Mesenchymal stem cell (in vitro differentiated cells and primary cell): ENCODE measurements at regions not wholly inside any gene's neighbourhood (a gene's known extent, or its start where the extent isn't known, plus 50 kb on each side); places are given as distances from the start of the nearest gene placed in this dataset.
"Not testable (repeated sequence)": the region's sequence is repeated elsewhere in the genome, so short reads cannot be mapped to it uniquely, and the experiment has no call there.

Experiments used
- DNase-seq: peaks from one replicate; pipeline ENCODE4 v3.0.0-alpha.2; 2013
- H2AFZ ChIP-seq: one replicate; pipeline ENCODE4 v1.6.1; 2013; ENCODE audit warnings: low read depth, mild to moderate bottlenecking, control low read depth, inconsistent platforms, low read length, moderate library complexity
- H2AK5ac ChIP-seq: 2 replicates; pipeline ENCODE4 v1.6.1; 2013; ENCODE audit warnings: low read length, moderate library complexity, mild to moderate bottlenecking, inconsistent platforms; ENCODE audit not compliant: severe bottlenecking
- H2BK120ac ChIP-seq: one replicate; pipeline ENCODE4 v1.6.1; 2013; ENCODE audit warnings: low read depth, mild to moderate bottlenecking, inconsistent platforms, low read length, moderate library complexity
- H2BK12ac ChIP-seq, 2 experiments: one replicate each; pipeline ENCODE4 v1.6.1; 2013; ENCODE audit warnings: inconsistent platforms in 2 of 2, low read length in 2 of 2, mild to moderate bottlenecking in 2 of 2, moderate library complexity in 2 of 2, control low read depth in 1 of 2
- H2BK15ac ChIP-seq: one replicate; pipeline ENCODE4 v1.6.1; 2013; ENCODE audit warnings: mild to moderate bottlenecking, low read depth, inconsistent platforms; ENCODE audit not compliant: poor library complexity, severe bottlenecking
- H2BK5ac ChIP-seq: 2 replicates; pipeline ENCODE4 v1.6.1; 2013; ENCODE audit warnings: low read depth, mild to moderate bottlenecking, low read length, control low read depth, inconsistent platforms; ENCODE audit not compliant: poor library complexity, severe bottlenecking
- H3K14ac ChIP-seq, 2 experiments: one replicate each; pipeline ENCODE4 v1.6.1; 2013; ENCODE audit warnings: inconsistent platforms in 2 of 2, low read length in 2 of 2, control low read depth in 1 of 2, mild to moderate bottlenecking in 1 of 2, moderate library complexity in 1 of 2
- H3K18ac ChIP-seq, 2 experiments: one replicate each; pipeline ENCODE4 v1.6.1; 2013; ENCODE audit warnings: inconsistent platforms in 2 of 2, low read length in 2 of 2, control low read depth in 1 of 2, low read depth in 1 of 2, mild to moderate bottlenecking in 1 of 2
- H3K23ac ChIP-seq, 2 experiments: one replicate each; pipeline ENCODE4 v1.6.1; 2013; ENCODE audit warnings: inconsistent platforms in 2 of 2, low read length in 2 of 2, mild to moderate bottlenecking in 2 of 2, moderate library complexity in 2 of 2, control low read depth in 1 of 2
- H3K27ac ChIP-seq: 2 replicates; pipeline ENCODE4 v1.5.1; 2013; ENCODE audit warnings: mild to moderate bottlenecking, moderate library complexity, low read length, control low read depth, inconsistent platforms; ENCODE audit not compliant: poor library complexity, severe bottlenecking
- H3K27me3 ChIP-seq, 2 experiments: 2 replicates each; pipeline versions ENCODE4 v1.6.1 to v1.7.0; 2013; ENCODE audit warnings: low read length in 2 of 2, mild to moderate bottlenecking in 2 of 2, moderate library complexity in 2 of 2, control low read depth in 1 of 2, inconsistent platforms in 1 of 2; ENCODE audit not compliant: control insufficient read depth in 1 of 2, insufficient read depth in 1 of 2
- H3K36me3 ChIP-seq, 2 experiments: 2 replicates each; pipeline versions ENCODE4 v1.6.1 to v1.7.0; 2013; ENCODE audit warnings: low read length in 2 of 2, control low read depth in 1 of 2, inconsistent platforms in 1 of 2, low read depth in 1 of 2, mild to moderate bottlenecking in 1 of 2; ENCODE audit not compliant: insufficient read depth in 2 of 2, control insufficient read depth in 1 of 2
- H3K4ac ChIP-seq, 2 experiments: one replicate each; pipeline ENCODE4 v1.6.1; 2013; ENCODE audit warnings: inconsistent platforms in 2 of 2, low read length in 2 of 2, mild to moderate bottlenecking in 2 of 2, moderate library complexity in 2 of 2, control low read depth in 1 of 2, low read depth in 1 of 2
- H3K4me1 ChIP-seq: 2 replicates; pipeline ENCODE4 v1.6.1; 2013; ENCODE audit warnings: low read depth, low read length, control low read depth; ENCODE audit not compliant: control insufficient read depth, insufficient read depth
- H3K4me2 ChIP-seq: 2 replicates; pipeline ENCODE4 v1.6.1; 2013; ENCODE audit warnings: low read length, mild to moderate bottlenecking, inconsistent platforms; ENCODE audit not compliant: poor library complexity, severe bottlenecking
- H3K4me3 ChIP-seq, 2 experiments: 2 replicates each; pipeline versions ENCODE4 v1.5.1 to v1.7.0; 2013; ENCODE audit warnings: low read length in 2 of 2, mild to moderate bottlenecking in 2 of 2, control low read depth in 1 of 2, low read depth in 1 of 2; ENCODE audit not compliant: insufficient read depth in 1 of 2
- H3K79me1 ChIP-seq: replicated peaks from 2 replicates; pipeline ENCODE4 v1.6.1; 2013; ENCODE audit warnings: mild to moderate bottlenecking, control low read depth, low read length, inconsistent platforms; ENCODE audit not compliant: poor library complexity, severe bottlenecking
- H3K9ac ChIP-seq: 2 replicates; pipeline ENCODE4 v1.7.0; 2013; ENCODE audit warnings: mild to moderate bottlenecking, low read length, moderate library complexity
- H3K9me3 ChIP-seq: 2 replicates; pipeline ENCODE4 v1.7.0; 2013; ENCODE audit warnings: mild to moderate bottlenecking, low read length; ENCODE audit not compliant: control insufficient read depth
- H4K8ac ChIP-seq: one replicate; pipeline ENCODE4 v1.6.1; 2013; ENCODE audit warnings: inconsistent platforms, mild to moderate bottlenecking, low read length, moderate library complexity
- H4K91ac ChIP-seq: one replicate; pipeline ENCODE4 v1.6.1; 2013; ENCODE audit warnings: mild to moderate bottlenecking, low read length, inconsistent platforms
- WGBS: methylation state at CpG from one replicate; pipeline ENCODE4 v1.1.7; 2013; ENCODE audit warnings: mixed read lengths; 5-methylcytosine and 5-hydroxymethylcytosine counted together

DNA sequence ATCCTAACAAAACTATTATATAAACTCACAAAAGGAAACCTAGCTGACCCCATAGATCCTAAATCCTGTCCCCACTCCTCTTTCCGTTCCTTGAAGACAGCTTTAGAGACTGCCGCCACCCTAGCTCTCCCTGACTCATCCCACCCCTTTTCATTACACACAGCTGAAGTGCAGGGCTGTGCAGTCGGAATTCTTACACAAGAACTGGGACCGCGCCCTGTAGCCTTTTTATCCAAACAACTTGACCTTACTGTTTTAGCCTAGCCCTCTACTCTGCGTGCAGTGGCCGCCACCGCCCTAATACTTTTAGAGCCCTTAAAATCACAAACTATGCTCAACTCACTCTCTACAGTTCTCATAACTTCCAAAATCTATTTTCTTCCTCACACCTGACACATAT is 264.0 kb downstream of the SMARCA2 start:
- not testable (repeated sequence) for H3K4me1 ChIP-seq, H2BK5ac ChIP-seq, H4K91ac ChIP-seq, H2BK12ac ChIP-seq, DNase-seq, H3K4me2 ChIP-seq, H2BK120ac ChIP-seq, H3K36me3 ChIP-seq, H3K9ac ChIP-seq, H2AFZ ChIP-seq, H3K4me3 ChIP-seq, H3K23ac ChIP-seq, H2BK15ac ChIP-seq, H2AK5ac ChIP-seq, H4K8ac ChIP-seq, H3K4ac ChIP-seq, H3K27me3 ChIP-seq, H3K79me1 ChIP-seq, H3K18ac ChIP-seq, H3K14ac ChIP-seq, H3K9me3 ChIP-seq, H3K27ac ChIP-seq
- WGBS = 62% methylated on average over 8 of the region's 8 CpGs

GRCh38 chr9:2281031-2281802 is 266.1 kb downstream of the SMARCA2 start:
- Histone ChIP-seq H2AFZ (no peak overlapping the region), H3K27me3 (no peaks in the 10 kb centered on the region), H4K8ac (no peak overlapping the region), H2BK12ac (no peak overlapping the region), H3K18ac (no peak overlapping the region), H3K23ac (no peak overlapping the region), H3K4ac (no peak overlapping the region), H4K91ac (no peak overlapping the region), H3K27ac (no peak overlapping the region), H3K14ac (no peak overlapping the region), H3K4me2 (no peak overlapping the region), H2BK15ac (no peak overlapping the region), H3K36me3 (no peaks in the 10 kb centered on the region), H3K79me1 (no peaks in the 10 kb centered on the region), H2BK5ac (no peak overlapping the region), H2BK120ac (no peak overlapping the region), H3K4me3 (no peak overlapping the region), H3K9ac (no peak overlapping the region), H3K4me1 (peaks cover 4% of the 10 kb centered on the region), H3K9me3 (no peaks in the 10 kb centered on the region), H2AK5ac (no peak overlapping the region)
- DNase-seq = peak; percentile 3
- 43% methylated on average over 13 of the region's 13 CpGs for WGBS

DNA sequence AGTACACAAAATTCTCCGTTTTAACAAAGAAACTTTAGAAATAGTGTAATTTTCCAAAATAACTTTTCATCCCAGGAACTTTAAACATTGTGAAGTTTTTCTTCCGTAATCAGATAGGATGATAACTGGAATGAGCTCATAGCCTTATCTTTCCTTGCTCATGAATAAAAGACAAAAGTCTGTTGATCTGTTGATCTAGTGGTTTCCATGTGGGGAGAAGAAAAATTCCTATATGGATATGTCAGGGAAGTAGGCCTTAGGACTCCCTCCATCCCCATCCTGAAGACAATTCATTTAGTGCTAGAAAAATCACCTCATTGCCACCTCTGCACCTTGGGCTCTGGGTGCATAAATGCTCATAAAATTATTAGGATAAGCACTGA is 266.6 kb downstream of the SMARCA2 start:
- no peak overlapping the region for H3K23ac ChIP-seq
- no peak overlapping the region for H3K4me2 ChIP-seq
- no peak overlapping the region for H2BK5ac ChIP-seq
- 80% methylated on average over 1 of the region's 2 CpGs for WGBS
- no peak overlapping the region for H3K18ac ChIP-seq
- H3K27me3 ChIP-seq = peaks cover 0 to 5% of the 10 kb centered on the region in 2 experiments
- H2AFZ ChIP-seq = no peak overlapping the region
- no peak overlapping the region for H3K14ac ChIP-seq
- H3K79me1 ChIP-seq = no peaks in the 10 kb centered on the region
- H3K9me3 ChIP-seq = no peaks in the 10 kb centered on the region
- H3K9ac ChIP-seq = no peak overlapping the region
- no peak overlapping the region for H4K8ac ChIP-seq
- H2BK15ac ChIP-seq = no peak overlapping the region
- H3K27ac ChIP-seq = no peak overlapping the region
- no peak overlapping the region for H2BK12ac ChIP-seq
- no peak overlapping the region for H2AK5ac ChIP-seq
- H3K4me3 ChIP-seq = no peak overlapping the region
- no peak overlapping the region for H4K91ac ChIP-seq
- no peak overlapping the region for H2BK120ac ChIP-seq
- peaks cover 4% of the 10 kb centered on the region for H3K4me1 ChIP-seq
- DNase-seq = peak; percentile 14
- no peaks in the 10 kb centered on the region for H3K36me3 ChIP-seq
- no peak overlapping the region for H3K4ac ChIP-seq

- Histone ChIP-seq H2BK5ac (no peak overlapping the region), H3K23ac (no peak overlapping the region), H2BK120ac (no peak overlapping the region), H3K27me3 (peaks cover 0 to 10% of the 10 kb centered on the region in 2 experiments), H3K4me3 (no peak overlapping the region), H3K9me3 (no peaks in the 10 kb centered on the region), H3K18ac (no peak overlapping the region), H3K36me3 (no peaks in the 10 kb centered on the region), H3K9ac (no peak overlapping the region), H4K8ac (no peak overlapping the region), H2AK5ac (no peak overlapping the region), H3K79me1 (no peaks in the 10 kb centered on the region), H3K14ac (no peak overlapping the region), H2BK15ac (no peak overlapping the region), H3K4me1 (peaks cover 4% of the 10 kb centered on the region), H3K4ac (no peak overlapping the region), H3K27ac (no peak overlapping the region), H2AFZ (no peak overlapping the region), H3K4me2 (no peak overlapping the region), H2BK12ac (no peak overlapping the region), H4K91ac (no peak overlapping the region)
- no peak for DNase-seq
- 76% methylated on average over 1 of the region's 1 CpG for WGBS
Measured at GRCh38 chr9:2284770-2285169, 269.6 kb downstream of the SMARCA2 start.
